ENCODE measurements at regions not wholly inside any gene's neighbourhood (a gene's known extent, or its start where the extent isn't known, plus 50 kb on each side); places are given as distances from the start of the nearest gene placed in this dataset.

- no peak overlapping the region for H3K4me2 ChIP-seq (ENCODE audit: insufficient read depth, low read length)
- H3K27ac ChIP-seq (ENCODE audit: low read length), result no peak overlapping the region
- H3K27me3 ChIP-seq (ENCODE audit: insufficient read depth, low read length, poor library complexity), result no peaks in the 10 kb centered on the region
- no peaks in the 10 kb centered on the region for H3K4me1 ChIP-seq (ENCODE audit: insufficient read depth, low read length)
- H3K4me3 ChIP-seq (ENCODE audit: low read depth in 1 of 2, low read length in 2 of 2), result no peak overlapping the region
- H3K9ac ChIP-seq (ENCODE audit: low read depth, low read length), result no peak overlapping the region
- no peak overlapping the region for H2AFZ ChIP-seq (ENCODE audit: low read depth, low read length)
- no peaks in the 10 kb centered on the region for H4K20me1 ChIP-seq (ENCODE audit: insufficient read depth, low read length)
- no peak for DNase-seq
- TF ChIP-seq CTCF (IDR thresholded peaks at IDR 0.05; ENCODE audit: borderline replicate concordance, extremely low read depth, low read length, poor library complexity, severe bottlenecking) (no peak), EZH2 (IDR thresholded peaks at IDR 0.05; ENCODE audit: borderline replicate concordance, low read depth, low read length, severe bottlenecking) (no peak)
- no peaks in the 10 kb centered on the region for H3K36me3 ChIP-seq (ENCODE audit: insufficient read depth, low read length)
- no peak for ATAC-seq (ENCODE audit: insufficient read depth, low read depth)
- no peaks in the 10 kb centered on the region for H3K9me3 ChIP-seq (ENCODE audit: insufficient read depth, low read length, severe bottlenecking)
- H3K79me2 ChIP-seq (ENCODE audit: insufficient read depth, low read length), result no peaks in the 10 kb centered on the region
Measured at GRCh38 chr1:194684636-194685035, 1498.2 kb upstream of the B3GALT2 start.

GRCh38 chr1:194658090-194658439, 1471.7 kb upstream of the B3GALT2 start:
- no peaks in the 10 kb centered on the region for H3K36me3 ChIP-seq (ENCODE audit: insufficient read depth, low read length)
- no peak overlapping the region for H2AFZ ChIP-seq (ENCODE audit: low read depth, low read length)
- no peaks in the 10 kb centered on the region for H3K79me2 ChIP-seq (ENCODE audit: insufficient read depth, low read length)
- no peaks in the 10 kb centered on the region for H4K20me1 ChIP-seq (ENCODE audit: insufficient read depth, low read length)
- H3K9me3 ChIP-seq (ENCODE audit: insufficient read depth, low read length, severe bottlenecking), result no peaks in the 10 kb centered on the region
- ATAC-seq (ENCODE audit: insufficient read depth, low read depth), result no peak
- no peak overlapping the region for H3K9ac ChIP-seq (ENCODE audit: low read depth, low read length)
- no peaks in the 10 kb centered on the region for H3K4me1 ChIP-seq (ENCODE audit: insufficient read depth, low read length)
- no peak for DNase-seq
- no peaks in the 10 kb centered on the region for H3K27me3 ChIP-seq (ENCODE audit: insufficient read depth, low read length, poor library complexity)
- no peak overlapping the region for H3K27ac ChIP-seq (ENCODE audit: low read length)
- H3K4me2 ChIP-seq (ENCODE audit: insufficient read depth, low read length), result no peak overlapping the region
- H3K4me3 ChIP-seq (ENCODE audit: low read depth in 1 of 2, low read length in 2 of 2), result no peak overlapping the region
- TF ChIP-seq CTCF (IDR thresholded peaks at IDR 0.05; ENCODE audit: borderline replicate concordance, extremely low read depth, low read length, poor library complexity, severe bottlenecking), result no peak
- TF ChIP-seq EZH2 (IDR thresholded peaks at IDR 0.05; ENCODE audit: borderline replicate concordance, low read depth, low read length, severe bottlenecking), result no peak

- no peaks in the 10 kb centered on the region for H3K4me1 ChIP-seq (ENCODE audit: insufficient read depth, low read length)
Measured at GRCh38 chr1:194654956-194655355, 1468.5 kb upstream of the B3GALT2 start.

More at GRCh38 chr1:194654956-194655355, 1468.5 kb upstream of the B3GALT2 start:
- H3K27me3 ChIP-seq (ENCODE audit: insufficient read depth, low read length, poor library complexity), result no peaks in the 10 kb centered on the region
- no peaks in the 10 kb centered on the region for H3K79me2 ChIP-seq (ENCODE audit: insufficient read depth, low read length)
- no peaks in the 10 kb centered on the region for H3K9me3 ChIP-seq (ENCODE audit: insufficient read depth, low read length, severe bottlenecking)
- TF ChIP-seq CTCF (IDR thresholded peaks at IDR 0.05; ENCODE audit: borderline replicate concordance, extremely low read depth, low read length, poor library complexity, severe bottlenecking), result no peak
- no peak for TF ChIP-seq EZH2 (IDR thresholded peaks at IDR 0.05; ENCODE audit: borderline replicate concordance, low read depth, low read length, severe bottlenecking)
- H3K36me3 ChIP-seq (ENCODE audit: insufficient read depth, low read length), result no peaks in the 10 kb centered on the region
- H3K9ac ChIP-seq (ENCODE audit: low read depth, low read length), result no peak overlapping the region
- H3K27ac ChIP-seq (ENCODE audit: low read length), result no peak overlapping the region
- no peak overlapping the region for H2AFZ ChIP-seq (ENCODE audit: low read depth, low read length)
- H4K20me1 ChIP-seq (ENCODE audit: insufficient read depth, low read length), result no peaks in the 10 kb centered on the region
- H3K4me2 ChIP-seq (ENCODE audit: insufficient read depth, low read length), result no peak overlapping the region
- no peak for DNase-seq
- H3K4me3 ChIP-seq (ENCODE audit: low read depth in 1 of 2, low read length in 2 of 2), result no peak overlapping the region
- no peak for ATAC-seq (ENCODE audit: insufficient read depth, low read depth)
